Islet of Langerhans (tissue), 1 donor: ENCODE measurements at regions not wholly inside any gene's neighbourhood (a gene's known extent, or its start where the extent isn't known, plus 50 kb on each side); places are given as distances from the start of the nearest gene placed in this dataset.
"Not testable (repeated sequence)": the region's sequence is repeated elsewhere in the genome, so short reads cannot be mapped to it uniquely, and the experiment has no call there.

Experiments used
- FAIRE-seq: peaks from one replicate; lab custom pipeline; 2011; peaks lifted over from hg19 to GRCh38; lab: Jason Lieb, UNC

- no peak for FAIRE-seq
Measured at GRCh38 chr2:109669731-109670130, 55.6 kb downstream of the SOWAHC start.

DNA sequence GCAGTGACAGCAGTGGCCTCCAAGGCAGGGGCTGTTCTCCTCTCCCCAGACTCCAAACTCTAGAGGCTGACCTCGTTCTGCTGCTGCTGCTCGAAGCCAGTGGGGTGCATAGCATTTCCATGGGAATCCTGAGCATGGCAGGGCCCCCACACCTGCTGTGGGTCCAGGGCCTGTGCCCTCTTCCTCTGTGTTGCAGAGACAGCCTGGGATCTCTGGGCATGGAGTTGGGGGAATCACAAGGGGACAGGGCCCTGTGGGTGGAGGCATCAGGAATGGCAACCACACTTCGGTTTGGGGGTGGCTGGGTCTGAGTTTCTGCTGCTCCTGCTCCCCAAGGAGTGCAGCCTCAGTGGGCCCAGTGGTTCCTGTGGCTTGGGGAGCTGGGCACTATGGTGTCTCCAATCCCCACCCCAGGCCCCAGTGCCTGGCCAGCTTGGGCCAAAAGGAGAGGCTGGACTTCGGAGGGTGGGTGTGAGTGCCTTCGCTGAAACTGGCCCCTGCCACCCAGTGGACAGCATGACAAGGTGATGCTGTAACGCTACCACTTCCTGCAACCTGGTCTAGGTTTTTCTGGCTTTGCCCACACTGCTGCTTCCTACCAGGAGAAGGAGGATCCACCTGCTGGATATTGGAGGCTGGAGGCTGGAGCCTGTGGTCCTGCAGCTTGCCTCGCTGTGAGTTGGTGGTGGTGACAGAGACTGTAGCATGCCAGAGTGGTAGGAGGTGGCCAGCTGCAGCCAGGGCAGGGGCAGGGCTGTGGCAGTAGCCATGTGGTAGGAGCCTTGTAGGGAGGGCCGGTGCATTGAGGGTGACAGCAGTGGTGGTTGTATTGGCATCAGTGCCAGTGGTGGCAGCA, 56.6 kb downstream of the SOWAHC start:
- FAIRE-seq: no peak

DNA sequence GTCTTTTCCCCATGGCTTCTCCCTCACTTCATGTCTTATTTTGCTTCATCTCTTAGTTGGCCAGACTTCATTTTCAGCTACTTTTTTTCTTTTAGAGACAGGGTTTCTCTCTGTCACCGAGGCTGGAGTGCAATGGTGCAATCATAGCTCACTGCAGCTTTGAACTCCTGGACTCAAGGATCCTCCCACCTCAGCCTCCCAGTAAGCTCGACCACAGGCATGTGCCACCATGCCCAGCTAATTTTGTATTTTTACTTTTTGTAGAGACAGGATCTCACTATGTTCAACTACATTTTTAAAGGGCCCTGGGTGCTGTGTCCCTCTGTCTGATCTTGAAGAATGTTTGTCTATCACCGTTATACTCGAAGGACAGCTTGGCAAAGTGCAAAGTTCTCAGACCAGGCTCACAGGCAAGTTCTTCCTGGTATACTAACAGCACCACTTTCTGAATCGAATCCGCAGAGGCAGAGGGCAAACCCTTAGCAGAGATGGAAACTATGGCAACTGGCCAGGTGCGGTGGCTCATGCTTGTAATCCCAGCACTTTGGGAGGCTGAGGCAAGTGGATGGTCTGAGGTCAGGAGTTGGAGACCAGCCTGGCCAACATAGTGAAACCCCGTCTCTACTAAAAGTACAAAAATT, 60.9 kb downstream of the SOWAHC start:
- no peak for FAIRE-seq

DNA sequence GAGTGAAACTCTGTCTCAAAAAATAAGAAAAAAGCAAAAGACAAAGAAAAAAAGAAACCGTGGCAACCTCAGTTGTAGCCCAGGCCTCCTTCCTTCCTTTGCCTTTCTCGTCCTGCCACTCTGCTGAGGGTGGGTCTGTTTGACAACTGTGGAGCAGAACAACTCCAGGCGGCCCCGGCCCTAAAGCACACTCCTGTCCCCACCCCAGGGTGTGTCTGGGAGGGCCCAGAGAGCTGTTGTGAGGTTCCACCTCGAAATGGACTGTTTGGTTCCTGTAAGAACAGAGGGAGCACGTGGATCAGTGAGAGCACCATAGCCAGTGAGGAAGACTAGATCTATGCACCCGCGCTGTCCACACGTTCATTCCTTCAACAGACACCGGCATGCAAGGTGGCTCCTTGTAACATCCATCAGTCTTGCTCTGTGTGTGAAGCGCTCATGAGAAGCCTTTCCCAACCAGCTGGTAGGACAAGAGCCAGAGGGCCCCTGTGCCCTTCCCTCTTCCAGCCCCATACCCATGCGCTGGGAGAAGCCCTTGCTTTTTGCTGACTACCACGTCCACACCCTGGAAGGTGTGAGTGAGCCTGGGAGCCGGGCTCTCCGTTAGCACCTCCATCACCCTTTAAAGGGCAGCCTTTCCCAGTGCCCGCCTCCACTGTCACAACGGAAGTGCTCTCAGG, 61.6 kb downstream of the SOWAHC start:
- FAIRE-seq: no peak

GRCh38 chr2:109676346-109676902, 62.3 kb downstream of the SOWAHC start:
- FAIRE-seq: no peak

DNA sequence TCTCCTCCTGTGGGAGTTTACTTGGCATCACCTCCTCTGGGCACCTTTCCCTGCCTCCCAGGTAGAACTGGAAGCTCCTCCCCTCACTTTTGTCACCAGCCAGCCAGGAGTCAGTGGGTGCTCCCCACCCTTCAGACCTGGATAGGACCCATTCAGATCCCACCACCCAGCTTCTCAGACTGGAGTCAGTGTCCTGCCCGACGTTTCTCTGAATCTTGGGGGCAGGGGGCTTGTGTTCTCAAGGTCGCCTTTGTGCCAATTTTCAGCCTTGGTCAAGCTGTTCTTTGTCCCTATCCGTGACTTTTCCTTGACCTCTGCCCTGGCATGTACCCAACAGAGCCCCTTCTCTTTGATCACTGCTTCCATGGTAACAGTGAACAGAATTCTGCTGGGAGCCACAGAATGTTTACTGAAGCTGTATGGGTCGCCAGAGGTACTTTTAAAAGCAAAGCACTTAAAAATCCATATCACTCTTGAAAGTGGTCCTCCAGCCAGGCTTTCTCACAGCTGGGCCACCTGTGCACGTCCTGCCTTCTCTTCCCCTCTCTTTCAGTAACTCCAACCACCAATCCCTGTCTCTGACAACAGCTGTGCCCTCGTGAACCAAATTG, 63.1 kb downstream of the SOWAHC start:
- not testable (repeated sequence) for FAIRE-seq

- FAIRE-seq: no peak
Measured at GRCh38 chr2:109677835-109678580, 63.8 kb downstream of the SOWAHC start.

DNA sequence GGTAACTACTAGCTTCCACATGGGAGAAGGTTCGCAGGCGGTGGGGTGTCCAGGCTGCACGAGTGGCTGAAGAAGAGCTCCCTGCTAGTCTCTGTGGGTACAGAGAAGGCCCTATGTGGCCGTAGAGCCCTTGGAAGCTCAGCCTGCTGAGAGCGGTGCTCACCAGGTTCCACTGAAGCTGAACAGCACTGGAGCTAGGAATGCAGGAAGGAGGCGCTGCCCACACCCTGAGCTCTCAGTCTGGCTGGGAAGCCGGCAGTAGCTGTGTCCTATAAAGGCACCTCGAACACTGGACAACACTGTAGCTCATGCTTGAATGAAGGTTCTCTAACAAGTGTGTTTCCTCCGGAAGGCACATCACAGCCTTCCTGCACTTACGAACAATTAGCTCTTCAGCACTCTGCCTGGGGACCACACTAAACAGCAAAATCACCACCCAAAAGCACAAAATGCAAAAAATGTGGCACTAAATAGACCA, 64.6 kb downstream of the SOWAHC start:
- not testable (repeated sequence) for FAIRE-seq

GRCh38 chr2:109679225-109679624, 65.1 kb downstream of the SOWAHC start:
- FAIRE-seq: no peak

DNA sequence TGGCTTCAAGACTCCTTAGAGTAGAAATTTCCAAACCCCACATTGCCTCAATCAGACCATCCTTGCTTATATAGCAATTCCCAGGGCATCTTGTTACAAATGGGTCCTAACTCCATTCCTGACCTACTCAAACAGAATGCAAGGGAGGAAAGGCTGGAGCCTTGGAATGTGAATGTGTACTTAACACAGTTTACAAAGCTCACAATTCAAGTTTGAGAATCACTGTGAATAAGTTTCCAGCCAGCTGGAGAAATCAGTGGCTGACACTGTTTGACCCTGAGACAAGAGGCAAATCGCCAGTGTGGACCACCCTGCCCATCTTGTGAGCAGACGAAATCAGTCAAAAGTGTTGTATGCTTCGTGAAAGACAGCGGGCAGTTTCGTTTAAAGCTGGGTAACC, 65.5 kb downstream of the SOWAHC start:
- no peak for FAIRE-seq

DNA sequence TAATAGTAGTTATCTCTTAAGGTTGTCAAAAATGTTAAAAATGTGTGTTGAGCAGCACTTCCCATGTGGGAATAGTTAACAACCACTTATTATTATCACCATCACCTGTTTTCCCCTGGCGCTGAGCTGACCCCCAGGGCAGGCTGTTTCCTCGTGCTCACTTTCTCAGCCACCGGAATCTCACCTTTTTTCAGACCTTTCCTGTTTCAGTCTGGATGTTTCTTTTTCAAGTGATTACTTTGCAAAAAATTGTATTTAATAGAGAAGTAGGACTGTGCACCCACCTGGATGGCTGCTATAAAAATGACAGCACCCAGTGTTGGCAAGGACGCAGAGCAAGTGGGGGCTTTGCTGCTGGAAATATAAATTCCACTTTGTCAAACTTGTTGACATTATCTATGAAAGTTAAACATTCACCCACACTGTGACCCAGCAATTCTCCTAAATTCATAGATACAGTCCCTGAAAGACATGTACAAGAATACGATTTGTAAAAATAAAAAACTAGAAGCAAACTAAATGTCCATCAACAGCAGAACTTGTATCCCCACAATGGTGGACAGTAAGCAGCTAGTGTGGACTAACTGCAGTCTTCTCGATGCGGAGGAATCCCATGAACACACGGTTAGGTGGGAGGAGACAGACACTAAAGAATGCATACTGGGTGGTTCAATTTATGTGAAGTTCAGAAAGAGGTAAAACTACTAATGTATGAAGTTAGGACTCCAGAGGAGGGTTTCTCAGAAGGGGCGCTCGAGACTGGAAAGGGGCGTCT, 66.5 kb downstream of the SOWAHC start:
- no peak for FAIRE-seq

DNA sequence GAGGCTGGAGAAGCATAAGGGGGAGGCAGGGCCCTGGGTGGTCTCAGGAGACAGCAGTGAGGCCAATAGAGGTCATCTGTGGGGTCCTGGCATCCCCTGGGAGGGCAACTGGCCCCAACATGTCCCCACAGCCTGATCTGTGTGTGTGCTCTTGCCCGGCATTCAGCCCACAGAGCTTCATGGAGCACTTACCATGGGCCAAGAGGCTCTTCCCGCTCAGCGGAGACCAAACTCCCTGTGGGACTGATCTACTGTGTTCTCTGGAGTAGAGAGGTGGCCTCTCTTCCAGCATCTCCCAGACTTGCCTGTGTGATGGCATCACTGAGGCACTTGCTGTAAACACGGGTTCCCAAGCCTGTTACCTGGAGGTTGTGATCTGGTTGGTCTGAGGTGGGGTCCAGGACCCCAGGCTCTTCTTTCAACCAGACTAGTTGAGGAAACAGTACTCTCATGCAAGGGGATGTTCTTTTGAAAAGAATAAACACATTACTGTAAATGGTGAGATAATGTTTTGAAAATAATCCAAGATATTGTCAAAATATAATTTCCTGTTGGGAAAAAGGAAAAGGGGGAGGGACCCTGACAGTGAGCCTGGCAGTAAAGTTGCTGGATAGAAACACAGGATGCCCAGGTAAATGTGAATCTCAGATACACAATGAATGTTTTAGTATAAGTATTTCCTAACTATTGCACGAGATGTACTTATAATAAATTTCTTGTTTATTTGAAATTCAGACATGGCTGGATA, 67.6 kb downstream of the SOWAHC start:
- FAIRE-seq: no peak

GRCh38 chr2:109683452-109683851, 69.3 kb downstream of the SOWAHC start:
- FAIRE-seq: no peak

DNA sequence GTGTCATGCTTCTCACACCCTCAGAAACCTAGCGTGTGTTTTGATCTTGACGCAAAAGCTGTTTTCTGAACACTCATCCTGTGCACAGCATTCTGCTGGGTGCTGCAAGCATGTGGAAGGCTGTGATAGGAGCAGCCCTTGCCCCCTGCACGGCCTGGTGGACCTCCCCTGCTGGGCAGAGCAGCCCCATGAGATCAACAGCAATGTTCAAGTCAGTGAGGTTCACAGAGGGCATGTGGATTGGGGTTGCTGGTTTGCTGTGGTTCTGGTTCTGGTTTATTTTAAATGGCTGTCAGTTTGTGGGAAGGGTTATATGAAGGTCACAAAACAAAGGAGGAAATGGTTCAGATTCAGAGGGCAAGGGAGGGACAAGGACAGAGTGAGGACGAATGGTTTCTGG, 71.3 kb downstream of the SOWAHC start:
- no peak for FAIRE-seq

- no peak for FAIRE-seq
Measured at GRCh38 chr2:109686921-109687320, 72.8 kb downstream of the SOWAHC start.

GRCh38 chr2:109689182-109689930, 75.2 kb downstream of the SOWAHC start:
- FAIRE-seq: no peak

DNA sequence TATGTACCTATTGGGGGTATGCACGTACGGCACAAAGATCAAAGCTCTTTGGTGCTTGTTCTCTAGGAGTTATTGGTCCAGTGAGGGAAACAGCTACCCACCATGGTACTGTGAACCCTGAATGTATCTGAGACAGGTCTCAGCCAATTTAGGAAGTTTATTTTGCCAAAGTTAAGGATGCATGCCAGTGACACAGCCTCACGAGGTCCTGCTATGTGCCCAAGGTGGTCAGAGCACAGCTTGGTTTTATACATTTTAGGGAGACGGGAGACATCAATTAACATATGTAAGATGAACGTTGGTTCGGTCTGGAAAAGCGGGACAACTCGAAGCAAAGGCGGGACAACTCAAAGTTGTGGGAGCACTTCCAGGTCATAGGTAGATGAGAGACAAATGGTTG, 75.8 kb downstream of the SOWAHC start:
- FAIRE-seq: no peak

DNA sequence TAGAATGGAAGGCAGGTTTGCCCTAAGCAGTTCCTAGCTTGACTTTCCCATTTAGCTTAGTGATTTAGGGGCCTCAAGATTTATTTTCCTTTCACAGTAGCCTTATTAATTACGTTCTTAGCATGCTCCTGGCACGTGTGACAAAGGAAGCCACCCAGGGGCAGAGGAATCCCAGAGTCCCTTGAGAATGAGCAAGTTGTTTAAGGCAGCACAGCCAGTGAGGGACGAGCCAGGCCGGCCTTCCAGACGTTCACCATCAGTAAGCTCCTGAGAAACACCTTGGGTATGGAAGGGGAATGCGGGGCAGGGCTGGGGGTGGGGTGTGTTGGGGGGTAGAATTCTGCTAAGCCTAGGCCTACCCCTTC, 76.3 kb downstream of the SOWAHC start:
- FAIRE-seq: no peak

DNA sequence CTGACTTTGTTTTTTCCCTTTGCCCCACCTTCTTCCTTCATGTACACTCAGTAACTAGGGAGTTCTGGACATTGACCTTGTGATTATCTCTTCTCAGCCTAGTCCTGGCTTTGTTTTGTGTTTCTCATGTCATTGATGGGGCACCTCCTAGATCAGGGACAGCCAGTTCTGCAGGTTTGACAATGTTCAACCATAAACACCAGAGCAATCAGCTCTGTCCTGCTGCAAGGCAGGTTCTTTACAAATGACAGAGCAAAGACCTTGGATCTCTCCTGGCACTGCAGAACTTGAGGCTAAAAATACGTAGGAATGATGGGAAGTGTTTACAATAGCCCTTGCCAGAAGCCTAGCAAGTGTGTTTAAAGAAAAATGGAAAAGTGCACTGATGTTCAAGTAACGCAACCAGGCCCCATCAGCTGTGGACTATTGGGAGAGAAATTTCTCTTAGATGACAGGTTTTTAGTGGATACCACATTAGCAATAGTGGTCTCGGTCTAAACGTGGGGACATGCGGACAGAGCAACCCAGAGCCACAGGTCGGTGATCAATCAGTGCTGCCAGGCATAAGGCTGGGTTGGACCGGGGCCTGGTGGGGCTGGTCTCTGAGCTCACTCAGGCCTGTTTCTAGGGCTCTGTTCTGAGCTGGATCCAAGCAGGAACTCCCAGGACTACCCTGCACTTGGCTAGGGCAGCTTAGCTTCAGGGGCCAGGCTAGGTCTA, 76.8 kb downstream of the SOWAHC start:
- FAIRE-seq: no peak
